Activated T-cell treated with anti-CD3 and anti-CD28 coated beads for 4 hours (primary cell): ENCODE measurements at regions not wholly inside any gene's neighbourhood (a gene's known extent, or its start where the extent isn't known, plus 50 kb on each side); places are given as distances from the start of the nearest gene placed in this dataset.

ENCODE experiments used
- DNase-seq: peaks from one replicate; pipeline ENCODE4 v3.0.0-alpha.2; 2020

GRCh38 chr3:174675406-174675805 is 183.7 kb upstream of the NAALADL2 start:
- DNase-seq = no peak

DNA sequence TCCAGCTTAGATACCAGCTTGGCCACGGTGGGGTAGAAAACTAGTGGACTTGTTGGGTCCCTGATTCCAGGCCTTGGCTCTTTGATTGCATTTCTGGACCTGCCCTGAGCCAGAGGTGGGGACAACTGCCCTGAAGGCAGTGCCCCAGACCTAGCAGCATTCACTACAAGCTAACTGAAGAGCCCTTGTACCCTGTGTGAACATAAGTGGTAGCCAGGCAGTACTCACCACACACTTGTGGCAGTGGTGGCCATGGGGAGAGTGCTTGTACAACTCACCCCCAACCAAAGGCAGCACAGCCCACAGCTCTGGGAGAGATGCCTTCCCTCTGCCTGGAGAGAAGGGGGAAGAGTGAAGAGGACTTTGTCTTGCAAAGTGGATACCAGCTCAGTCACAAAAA is 177.3 kb upstream of the NAALADL2 start:
- DNase-seq = no peak

DNA sequence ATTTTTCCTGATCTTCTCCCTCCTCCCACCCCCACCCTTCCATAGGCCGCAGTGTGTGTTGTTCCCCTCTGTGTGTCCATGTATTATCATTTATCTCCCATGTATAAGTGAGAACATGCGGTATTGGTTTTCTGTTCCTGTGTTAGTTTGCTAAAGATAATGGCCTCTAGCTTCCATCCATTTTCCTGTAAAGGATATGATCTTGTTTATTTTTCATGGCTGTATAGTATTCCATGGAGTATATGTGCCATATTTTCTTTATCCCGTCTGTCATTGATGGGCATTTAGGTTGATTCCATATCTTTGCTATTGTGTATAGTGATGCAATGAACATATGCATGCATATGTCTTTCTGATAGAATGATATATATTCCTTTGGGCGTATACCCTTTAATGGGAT is 173.3 kb upstream of the NAALADL2 start:
- no peak for DNase-seq

DNA sequence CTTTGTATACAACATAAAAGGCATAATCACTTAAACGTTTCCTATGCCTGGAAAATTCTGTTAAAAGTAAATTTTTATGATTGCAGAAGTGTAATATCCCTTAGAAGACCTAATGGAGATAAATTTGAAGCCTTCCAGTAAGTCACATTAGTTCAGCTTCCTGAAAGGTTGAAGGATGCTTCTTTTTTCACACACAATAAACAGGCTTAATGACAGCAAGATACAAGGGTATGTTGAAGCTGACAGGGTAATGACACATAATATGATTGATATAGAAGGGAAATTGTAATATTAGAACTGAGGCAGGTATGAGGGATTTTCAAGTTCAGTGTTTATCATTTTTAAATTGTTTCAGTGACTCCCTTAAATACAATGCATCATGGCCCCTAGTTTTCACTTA is 161.8 kb upstream of the NAALADL2 start:
- no peak for DNase-seq

DNA sequence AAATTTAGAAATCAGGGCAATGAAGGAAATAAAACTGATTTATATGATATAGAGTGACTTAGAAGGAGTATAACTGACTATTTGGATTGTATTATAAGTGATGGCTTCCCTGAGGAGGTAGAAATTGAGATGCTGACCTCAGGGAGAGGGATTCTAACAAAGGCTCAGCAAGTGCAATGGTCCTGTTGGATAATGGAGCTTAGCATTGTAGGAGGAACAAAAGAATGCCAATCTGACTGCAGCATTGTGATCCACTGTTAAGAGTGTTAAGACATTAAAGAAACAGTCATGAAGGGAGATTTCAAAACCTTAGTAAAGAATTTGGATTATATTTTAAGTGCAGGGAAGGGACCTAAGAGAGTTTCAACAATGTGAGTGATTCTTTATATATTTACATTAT is 158.4 kb upstream of the NAALADL2 start:
- DNase-seq = no peak

DNA sequence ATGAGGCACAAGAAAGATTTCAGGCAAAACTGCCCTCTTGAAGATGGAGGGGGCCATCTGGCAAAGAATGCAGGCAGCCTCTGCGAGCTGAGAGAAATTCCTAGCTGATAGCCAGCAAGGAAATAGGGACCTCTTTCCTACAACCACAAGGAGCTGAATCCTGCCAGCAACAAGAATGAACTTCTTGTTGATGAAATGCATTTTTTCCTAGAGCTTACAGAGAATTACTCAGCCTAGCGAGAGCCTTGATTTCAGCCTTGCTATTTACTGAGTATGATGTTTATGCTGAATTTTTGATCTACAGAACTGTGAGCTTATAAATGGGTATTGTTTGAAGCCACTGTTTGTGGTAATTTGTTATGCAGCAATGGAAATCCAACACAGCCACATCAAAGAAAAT is 148.5 kb upstream of the NAALADL2 start:
- no peak for DNase-seq

DNA sequence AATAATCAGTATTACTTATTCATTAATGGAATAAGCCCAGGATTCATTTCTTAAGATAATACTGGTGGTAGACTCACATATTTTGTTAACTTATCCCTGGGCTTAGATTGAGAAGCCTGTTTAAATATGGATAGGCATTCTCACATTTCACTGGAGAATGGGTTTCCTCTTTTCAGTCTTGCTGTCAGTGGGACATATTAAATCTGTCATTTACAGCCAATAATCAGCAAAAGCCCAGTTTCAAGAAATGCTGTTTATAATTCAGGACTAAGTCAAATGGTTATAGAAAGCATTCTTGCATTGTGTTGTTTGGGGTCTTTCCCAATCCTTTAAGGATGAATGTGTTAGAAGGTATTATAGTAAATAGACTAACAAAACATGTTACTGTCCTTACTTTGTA is 143.7 kb upstream of the NAALADL2 start:
- DNase-seq = no peak

- DNase-seq = no peak
Measured at GRCh38 chr3:174716956-174717505, 142.1 kb upstream of the NAALADL2 start.

DNA sequence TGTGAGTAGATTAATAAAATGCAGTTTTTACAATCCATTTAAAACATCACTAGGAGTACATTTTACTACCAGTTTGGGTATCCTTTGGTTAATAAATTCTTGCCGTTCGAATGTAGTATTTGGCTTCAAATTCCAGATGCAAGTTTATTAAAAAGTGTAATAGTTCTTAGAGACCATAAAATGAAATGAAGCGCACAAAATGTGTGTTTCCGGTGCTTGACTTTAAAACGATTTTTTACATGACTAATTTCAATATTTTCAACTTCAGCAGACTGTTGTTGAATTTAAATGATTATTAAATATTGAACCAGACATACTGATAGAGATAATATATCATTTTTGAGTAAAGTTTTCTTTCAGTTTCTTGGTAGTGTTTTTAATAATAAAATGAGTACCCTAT is 138.4 kb upstream of the NAALADL2 start:
- no peak for DNase-seq

- no peak for DNase-seq
Measured at GRCh38 chr3:174725303-174725702, 133.8 kb upstream of the NAALADL2 start.

GRCh38 chr3:174737966-174738365 is 121.2 kb upstream of the NAALADL2 start:
- DNase-seq = no peak

GRCh38 chr3:174749143-174749542 is 110.0 kb upstream of the NAALADL2 start:
- no peak for DNase-seq

DNA sequence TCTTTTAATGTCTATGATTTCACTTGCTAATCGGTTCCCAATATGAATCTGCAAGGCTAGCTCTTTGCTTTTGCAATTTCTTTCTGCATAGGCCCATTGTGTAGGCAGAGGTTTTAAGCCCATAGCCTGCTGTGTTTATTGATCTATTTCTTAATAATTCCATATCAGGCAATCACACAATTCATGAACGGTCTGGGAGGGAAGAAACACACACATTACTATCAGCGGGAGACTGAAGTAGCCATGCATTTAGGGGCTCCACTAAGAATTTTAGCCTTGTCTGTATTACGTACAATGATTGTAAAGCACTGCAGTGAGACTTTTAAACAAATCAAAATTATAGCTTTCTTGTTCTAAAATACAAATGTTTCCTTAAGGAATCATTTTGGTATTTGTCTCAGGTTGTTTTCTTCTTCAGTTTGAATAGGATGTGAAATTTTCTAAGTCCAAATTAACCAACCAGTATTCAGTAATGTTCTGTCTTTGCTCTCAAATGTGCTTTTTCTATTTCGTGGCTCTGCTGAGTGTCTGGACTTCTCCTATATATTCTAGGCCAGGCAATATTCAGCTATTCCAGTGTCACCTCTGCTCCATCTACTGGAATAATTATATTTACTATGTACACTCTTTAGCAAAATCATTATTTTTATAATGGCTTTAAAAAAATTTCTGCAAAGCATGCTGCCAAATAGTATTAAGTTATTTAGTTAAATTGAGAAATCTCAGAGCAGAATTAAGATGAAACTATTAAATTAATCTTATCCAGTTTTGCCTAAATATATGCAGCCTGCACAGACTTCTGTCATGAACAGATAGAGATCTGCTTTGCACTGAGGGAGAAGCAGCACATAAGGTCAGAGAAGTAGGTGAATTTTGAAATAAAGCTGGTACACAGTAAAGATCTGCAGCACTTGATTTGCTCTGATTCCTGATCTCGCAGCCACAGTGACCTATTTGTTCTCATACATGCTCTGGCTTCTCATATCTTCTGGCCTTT is 103.0 kb upstream of the NAALADL2 start:
- DNase-seq = no peak

GRCh38 chr3:174758943-174759342 is 100.2 kb upstream of the NAALADL2 start:
- DNase-seq = no peak

- no peak for DNase-seq
Measured at GRCh38 chr3:174767406-174767805, 91.7 kb upstream of the NAALADL2 start.

DNA sequence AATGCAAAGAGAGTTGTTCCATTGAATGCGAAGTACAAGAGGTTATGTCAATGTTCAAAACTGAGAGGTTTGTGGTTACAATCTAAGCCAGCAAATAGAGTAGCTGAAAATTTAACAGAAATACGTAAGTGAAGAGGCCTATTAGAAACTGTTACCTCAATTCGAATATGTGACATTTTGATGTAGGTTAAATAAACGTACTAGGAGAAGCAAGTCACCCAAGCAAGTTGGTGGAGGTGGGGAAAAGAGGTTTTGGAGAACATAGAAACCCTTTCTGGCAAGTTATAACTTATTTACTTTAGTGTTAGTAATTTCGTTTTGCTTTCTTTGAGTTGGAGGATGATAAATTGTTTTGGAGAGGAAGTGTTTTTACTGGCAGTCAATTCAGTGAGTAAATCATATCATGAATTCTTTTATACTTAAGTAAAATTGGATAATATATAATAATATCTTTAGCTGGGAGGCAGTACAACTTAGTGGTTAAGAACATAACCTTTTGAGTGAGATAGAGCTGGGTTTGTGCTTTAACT is 91.2 kb upstream of the NAALADL2 start:
- no peak for DNase-seq

GRCh38 chr3:174769171-174769570 is 90.0 kb upstream of the NAALADL2 start:
- DNase-seq = no peak

DNA sequence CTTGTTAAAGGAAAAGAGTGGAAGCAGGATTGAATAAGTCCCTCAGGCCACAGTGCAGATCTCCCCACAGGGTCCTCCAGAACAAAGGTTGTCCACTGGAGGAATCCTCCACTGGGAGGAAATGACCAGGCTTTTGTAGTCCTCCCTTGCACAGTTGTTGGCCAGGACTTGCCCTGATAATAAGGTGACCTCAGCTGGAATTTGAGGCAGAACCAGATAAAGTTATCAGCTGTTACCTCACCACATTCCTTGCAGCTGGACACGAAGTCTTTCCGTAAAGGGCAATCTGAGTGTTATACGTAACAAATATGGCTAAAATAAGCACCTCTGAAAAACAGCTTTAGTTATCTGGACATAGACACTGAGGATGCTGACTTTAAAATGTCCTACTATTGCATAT is 83.5 kb upstream of the NAALADL2 start:
- no peak for DNase-seq

- no peak for DNase-seq
Measured at GRCh38 chr3:174776123-174776522, 83.0 kb upstream of the NAALADL2 start.

DNA sequence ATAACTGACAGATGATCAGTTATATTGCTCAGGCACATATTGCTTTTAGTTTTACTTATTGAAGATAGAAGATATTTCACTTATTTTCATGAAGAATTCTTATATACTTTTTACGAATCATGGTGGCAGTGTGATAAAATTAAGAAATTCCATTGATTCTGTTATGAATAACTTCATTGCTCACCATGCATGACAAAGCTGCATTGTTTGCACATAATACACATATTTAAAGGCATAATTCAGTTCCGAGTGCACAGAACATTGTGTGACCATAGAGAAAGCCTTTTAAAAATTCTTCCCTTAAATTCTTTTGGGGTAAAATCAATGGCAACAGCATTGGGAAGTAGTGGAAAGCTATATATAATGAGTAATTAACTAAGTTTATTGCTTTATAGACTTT is 82.5 kb upstream of the NAALADL2 start:
- no peak for DNase-seq

DNA sequence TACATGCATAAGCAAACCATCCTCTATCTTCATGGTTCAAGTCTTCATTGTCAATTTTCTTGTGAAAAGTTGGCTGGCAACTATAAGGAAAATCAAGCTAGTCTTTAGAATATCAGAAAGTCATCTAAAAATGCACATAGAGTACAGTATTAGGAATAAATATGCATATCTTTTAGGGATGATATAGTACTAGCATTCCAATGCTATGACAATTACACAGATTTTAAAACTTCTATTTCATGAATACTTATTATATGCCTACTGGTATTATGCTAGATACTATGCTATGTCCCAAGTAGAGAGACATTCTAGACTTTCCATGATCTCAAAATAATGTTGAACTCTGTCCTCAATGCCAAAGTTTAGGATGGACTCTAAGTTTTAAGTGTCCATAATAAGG is 81.3 kb upstream of the NAALADL2 start:
- no peak for DNase-seq

DNA sequence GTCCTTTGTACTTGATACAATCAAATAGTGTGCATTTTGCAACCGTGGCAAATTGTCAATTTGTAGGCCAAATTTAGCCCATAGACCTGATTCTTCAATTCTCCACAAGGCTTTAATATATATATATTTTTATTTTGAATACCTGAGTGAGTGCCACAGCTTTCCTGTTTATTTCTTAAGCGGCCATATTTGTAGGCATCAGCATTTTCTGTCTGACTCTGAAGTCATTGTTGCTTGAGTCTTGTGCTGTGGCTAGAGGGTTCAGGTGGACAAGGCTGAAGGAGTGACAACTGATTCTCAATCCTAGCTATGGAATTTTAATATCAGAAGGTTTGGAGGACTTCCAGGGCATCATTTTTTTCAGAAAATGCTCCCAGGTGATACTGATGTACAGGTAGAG is 75.6 kb upstream of the NAALADL2 start:
- DNase-seq = no peak

DNA sequence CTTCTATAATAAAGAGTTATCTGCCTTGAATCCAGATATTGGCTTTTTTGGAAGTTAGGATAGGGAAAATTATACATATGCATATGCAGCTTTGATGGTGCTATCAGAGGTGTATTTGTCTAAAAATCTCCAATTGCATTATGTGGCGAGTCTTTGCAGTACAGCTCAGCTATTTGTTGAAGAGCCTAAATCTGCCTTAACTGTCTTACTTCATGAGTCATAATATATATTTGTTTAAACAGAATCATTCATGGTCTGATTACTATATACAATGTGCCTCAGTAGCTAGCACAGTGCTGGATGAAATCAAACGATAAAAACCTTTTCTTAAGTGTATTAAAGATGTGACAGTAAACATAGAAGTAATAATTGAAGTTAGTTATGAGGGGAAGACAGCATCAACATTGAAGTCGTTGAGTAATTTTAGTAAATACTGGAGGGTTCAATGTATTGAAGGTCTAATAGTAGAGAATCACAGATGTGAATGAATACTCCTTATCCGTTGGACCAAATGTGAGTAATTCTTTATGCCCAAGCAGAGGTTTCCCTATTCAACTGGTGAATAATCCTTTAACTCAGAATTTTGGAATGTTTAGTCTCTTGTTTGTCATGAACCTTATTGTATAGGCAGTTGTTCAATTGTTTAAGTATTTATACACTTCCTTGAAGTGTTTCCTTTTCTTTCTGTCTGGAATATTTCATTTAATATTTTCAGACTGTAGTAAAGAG is 74.8 kb upstream of the NAALADL2 start:
- no peak for DNase-seq

- no peak for DNase-seq
Measured at GRCh38 chr3:174786825-174787224, 72.3 kb upstream of the NAALADL2 start.
